T-helper 17 cell (primary cell): ENCODE measurements at regions not wholly inside any gene's neighbourhood (a gene's known extent, or its start where the extent isn't known, plus 50 kb on each side); places are given as distances from the start of the nearest gene placed in this dataset.

Experiments used
- ATAC-seq: fragments of 150-1000 bp; cut with Tn5 transposase; 2 replicates; pipeline ENCODE4 v1.10.0; 2021; ENCODE audit warnings: mild to moderate bottlenecking, moderate library complexity
- DNase-seq, 3 donors: peaks; one replicate each; pipeline versions ENCODE4 v3.0.0 to v3.0.0-alpha.2; 2020 to 2021
- H3K9me3 ChIP-seq: one replicate; pipeline ENCODE4 v1.7.0; 2013; ENCODE audit warnings: low read length, mild to moderate bottlenecking; ENCODE audit not compliant: control insufficient read depth, poor library complexity, severe bottlenecking
- H3K27ac Mint-ChIP-seq: one replicate; pipeline ENCODE4 v1.8.0; 2022; ENCODE audit warnings: mild to moderate bottlenecking, moderate library complexity, mixed read lengths
- H3K27me3 Mint-ChIP-seq: one replicate; pipeline ENCODE4 v1.8.0; 2022; ENCODE audit warnings: mixed read lengths
- H3K36me3 Mint-ChIP-seq: one replicate; pipeline ENCODE4 v1.8.0; 2022; ENCODE audit warnings: low read depth, mixed read lengths
- H3K4me1 Mint-ChIP-seq: one replicate; pipeline ENCODE4 v1.8.0; 2022; ENCODE audit warnings: mild to moderate bottlenecking, mixed read lengths
- H3K4me3 Mint-ChIP-seq: one replicate; pipeline ENCODE4 v1.8.0; 2022; ENCODE audit warnings: mild to moderate bottlenecking, moderate library complexity, mixed read lengths

- H3K9me3 ChIP-seq: no peaks in the 10 kb centered on the region
- Mint-ChIP-seq H3K27ac (no peak overlapping the region), H3K27me3 (peaks cover 21% of the 10 kb centered on the region), H3K4me1 (no peaks in the 10 kb centered on the region), H3K4me3 (no peak overlapping the region), H3K36me3 (no peaks in the 10 kb centered on the region)
- ATAC-seq: no peak
- DNase-seq: no peak
These were observed 52.7 kb upstream of the ALK start for GRCh38 chr2:29974086-29974485.

- no peak overlapping the region for H3K27ac Mint-ChIP-seq
- H3K4me3 Mint-ChIP-seq: no peak overlapping the region
- H3K27me3 Mint-ChIP-seq: peaks cover 18% of the 10 kb centered on the region
- ATAC-seq (no peak), DNase-seq (no peak)
- no peaks in the 10 kb centered on the region for H3K4me1 Mint-ChIP-seq
- no peaks in the 10 kb centered on the region for H3K9me3 ChIP-seq
- no peaks in the 10 kb centered on the region for H3K36me3 Mint-ChIP-seq
These were observed 55.9 kb upstream of the ALK start for GRCh38 chr2:29977284-29977683.

- ATAC-seq (no peak), DNase-seq (no peak)
- Mint-ChIP-seq H3K4me1 (no peaks in the 10 kb centered on the region), H3K27ac (no peak overlapping the region), H3K4me3 (no peak overlapping the region), H3K27me3 (peaks cover 14% of the 10 kb centered on the region), H3K36me3 (no peaks in the 10 kb centered on the region)
- no peaks in the 10 kb centered on the region for H3K9me3 ChIP-seq
These were observed 60.0 kb upstream of the ALK start for GRCh38 chr2:29981402-29981801.

- Mint-ChIP-seq H3K4me3 (no peak overlapping the region), H3K27me3 (peaks cover 14% of the 10 kb centered on the region), H3K27ac (no peak overlapping the region), H3K36me3 (no peaks in the 10 kb centered on the region), H3K4me1 (no peaks in the 10 kb centered on the region)
- H3K9me3 ChIP-seq: no peaks in the 10 kb centered on the region
- ATAC-seq (no peak), DNase-seq (no peak)
These were observed 61.9 kb upstream of the ALK start for GRCh38 chr2:29983308-29983707.

- H3K4me1 Mint-ChIP-seq: no peaks in the 10 kb centered on the region
- no peak for DNase-seq
- ATAC-seq: no peak
- H3K4me3 Mint-ChIP-seq: no peak overlapping the region
- H3K36me3 Mint-ChIP-seq: no peaks in the 10 kb centered on the region
- H3K9me3 ChIP-seq: no peaks in the 10 kb centered on the region
- H3K27ac Mint-ChIP-seq: no peak overlapping the region
- H3K27me3 Mint-ChIP-seq: peaks cover 27% of the 10 kb centered on the region
These were observed 65.8 kb upstream of the ALK start for GRCh38 chr2:29987146-29987545.

GRCh38 chr2:29990129-29990528 is 68.7 kb upstream of the ALK start:
- Mint-ChIP-seq H3K36me3 (no peaks in the 10 kb centered on the region), H3K27me3 (peaks cover 39% of the 10 kb centered on the region), H3K27ac (no peak overlapping the region), H3K4me1 (no peaks in the 10 kb centered on the region), H3K4me3 (no peak overlapping the region)
- no peak for ATAC-seq
- no peaks in the 10 kb centered on the region for H3K9me3 ChIP-seq
- no peak for DNase-seq

- no peak overlapping the region for H3K27ac Mint-ChIP-seq
These were observed 69.7 kb upstream of the ALK start for GRCh38 chr2:29991086-29991485.

GRCh38 chr2:29995241-29995640 is 73.9 kb upstream of the ALK start:
- no peak for ATAC-seq
- H3K27ac Mint-ChIP-seq: no peak overlapping the region
- DNase-seq: no peak
- no peak overlapping the region for H3K4me3 Mint-ChIP-seq
- no peaks in the 10 kb centered on the region for H3K36me3 Mint-ChIP-seq
- H3K4me1 Mint-ChIP-seq: no peaks in the 10 kb centered on the region
- H3K27me3 Mint-ChIP-seq: peaks cover 40% of the 10 kb centered on the region
- peaks cover 8% of the 10 kb centered on the region for H3K9me3 ChIP-seq

More at GRCh38 chr2:29991086-29991485, 69.7 kb upstream of the ALK start:
- peaks cover 49% of the 10 kb centered on the region for H3K27me3 Mint-ChIP-seq
- no peaks in the 10 kb centered on the region for H3K36me3 Mint-ChIP-seq
- DNase-seq (no peak), ATAC-seq (no peak)
- no peak overlapping the region for H3K4me3 Mint-ChIP-seq
- H3K4me1 Mint-ChIP-seq: no peaks in the 10 kb centered on the region
- H3K9me3 ChIP-seq: peaks cover 3% of the 10 kb centered on the region

- no peak for DNase-seq
- Mint-ChIP-seq H3K4me3 (no peak overlapping the region), H3K36me3 (no peaks in the 10 kb centered on the region), H3K27ac (no peak overlapping the region), H3K4me1 (peaks cover 2% of the 10 kb centered on the region), H3K27me3 (no peaks in the 10 kb centered on the region)
- peaks cover 2% of the 10 kb centered on the region for H3K9me3 ChIP-seq
- ATAC-seq: no peak
These were observed 81.7 kb upstream of the ALK start for GRCh38 chr2:30003128-30003527.

- no peak for ATAC-seq
- H3K9me3 ChIP-seq: no peaks in the 10 kb centered on the region
- Mint-ChIP-seq H3K36me3 (peaks cover 1% of the 10 kb centered on the region), H3K27ac (no peak overlapping the region), H3K4me3 (no peak overlapping the region), H3K4me1 (peaks cover 6% of the 10 kb centered on the region), H3K27me3 (peaks cover 33% of the 10 kb centered on the region)
- no peak for DNase-seq
These were observed 101.2 kb upstream of the ALK start for GRCh38 chr2:30022444-30023071.

- no peak overlapping the region for H3K4me3 Mint-ChIP-seq
- no peaks in the 10 kb centered on the region for H3K9me3 ChIP-seq
- DNase-seq (no peak), ATAC-seq (no peak)
- H3K36me3 Mint-ChIP-seq: peaks cover 3% of the 10 kb centered on the region
- H3K27me3 Mint-ChIP-seq: peaks cover 33% of the 10 kb centered on the region
- H3K4me1 Mint-ChIP-seq: peaks cover 6% of the 10 kb centered on the region
- no peak overlapping the region for H3K27ac Mint-ChIP-seq
These were observed 102.9 kb upstream of the ALK start for GRCh38 chr2:30024281-30024680.

- Mint-ChIP-seq H3K36me3 (peaks cover 3% of the 10 kb centered on the region), H3K27ac (no peak overlapping the region), H3K27me3 (peaks cover 50% of the 10 kb centered on the region), H3K4me1 (peaks cover 6% of the 10 kb centered on the region), H3K4me3 (no peak overlapping the region)
- no peaks in the 10 kb centered on the region for H3K9me3 ChIP-seq
- DNase-seq (no peak), ATAC-seq (no peak)
These were observed 105.0 kb upstream of the ALK start for GRCh38 chr2:30026091-30027055.

GRCh38 chr2:30029804-30030203 is 108.4 kb upstream of the ALK start:
- ATAC-seq: no peak
- H3K27me3 Mint-ChIP-seq: peaks cover 45% of the 10 kb centered on the region

More at GRCh38 chr2:30029804-30030203, 108.4 kb upstream of the ALK start:
- H3K9me3 ChIP-seq: no peaks in the 10 kb centered on the region
- Mint-ChIP-seq H3K36me3 (peaks cover 3% of the 10 kb centered on the region), H3K27ac (no peak overlapping the region), H3K4me1 (peaks cover 6% of the 10 kb centered on the region), H3K4me3 (no peak overlapping the region)
- DNase-seq: no peak
